GM23338 (cell line): ENCODE measurements at regions not wholly inside any gene's neighbourhood (a gene's known extent, or its start where the extent isn't known, plus 50 kb on each side); places are given as distances from the start of the nearest gene placed in this dataset.
"Not testable (repeated sequence)": the region's sequence is repeated elsewhere in the genome, so short reads cannot be mapped to it uniquely, and the experiment has no call there.

ENCODE experiments used
- ATAC-seq: fragments of 200-7000 bp; cut with Tn5 transposase; 3 replicates; pipeline ENCODE4 v1.9.1; 2020
- DNase-seq: peaks from one replicate; pipeline ENCODE4 v3.0.0-alpha.2; 2015; ENCODE audit warnings: low spot score
- H2AFZ ChIP-seq: fragments of 200-600 bp; sonication (generic); 2 replicates; pipeline ENCODE4 v1.8.0; 2016; ENCODE audit warnings: antibody characterized with exemption, mild to moderate bottlenecking, moderate library complexity
- H3F3A ChIP-seq: fragments of 200-600 bp; sonication (generic); replicated peaks from 2 replicates; pipeline ENCODE4 v1.8.0; 2017; ENCODE audit warnings: antibody characterized with exemption, mixed run types, low read depth
- H3K27ac ChIP-seq: fragments of 200-600 bp; sonication (generic); 2 replicates; pipeline ENCODE4 v1.6.1; 2016; ENCODE audit warnings: low read depth
- H3K27me3 ChIP-seq: fragments of 200-600 bp; sonication (generic); 2 replicates; pipeline ENCODE4 v1.8.0; 2016; ENCODE audit warnings: mild to moderate bottlenecking, mixed run types, moderate library complexity; ENCODE audit not compliant: insufficient read depth
- H3K36me3 ChIP-seq: fragments of 200-600 bp; sonication (generic); 2 replicates; pipeline ENCODE4 v1.8.0; 2016; ENCODE audit warnings: mild to moderate bottlenecking; ENCODE audit not compliant: insufficient read depth
- H3K4me1 ChIP-seq: fragments of 200-600 bp; sonication (generic); 2 replicates; pipeline ENCODE4 v1.8.0; 2016; ENCODE audit warnings: mild to moderate bottlenecking, moderate library complexity; ENCODE audit not compliant: insufficient read depth
- H3K4me2 ChIP-seq: fragments of 200-600 bp; sonication (generic); 2 replicates; pipeline ENCODE4 v1.7.1; 2017; ENCODE audit warnings: mixed run types
- H3K4me3 ChIP-seq: fragments of 200-600 bp; sonication (generic); 2 replicates; pipeline ENCODE4 v1.6.1; 2016; ENCODE audit warnings: mixed run types
- H3K79me2 ChIP-seq: fragments of 200-600 bp; sonication (generic); replicated peaks from 2 replicates; pipeline ENCODE4 v1.8.0; 2017; ENCODE audit warnings: mild to moderate bottlenecking; ENCODE audit not compliant: insufficient read depth
- H3K9me2 ChIP-seq: fragments of 200-600 bp; sonication (generic); 2 replicates; pipeline ENCODE4 v1.8.0; 2017; ENCODE audit not compliant: insufficient read depth
- H4K20me1 ChIP-seq: fragments of 200-600 bp; sonication (generic); replicated peaks from 2 replicates; pipeline ENCODE4 v1.8.0; 2017; ENCODE audit warnings: mild to moderate bottlenecking; ENCODE audit not compliant: insufficient read depth
- H3K27ac Mint-ChIP-seq: 2 replicates; pipeline ENCODE4 v1.8.0; 2020; ENCODE audit warnings: inconsistent platforms, mild to moderate bottlenecking, moderate library complexity, mixed read lengths
- H3K27me3 Mint-ChIP-seq: 3 replicates; pipeline ENCODE4 v1.8.0; 2022; ENCODE audit warnings: low read depth, mild to moderate bottlenecking, moderate library complexity, mixed read lengths, inconsistent platforms; ENCODE audit not compliant: insufficient read depth, poor library complexity
- H3K36me3 Mint-ChIP-seq: 3 replicates; pipeline ENCODE4 v1.8.0; 2021; ENCODE audit warnings: low read depth, mild to moderate bottlenecking, inconsistent platforms, moderate library complexity, mixed read lengths
- H3K4me1 Mint-ChIP-seq: 3 replicates; pipeline ENCODE4 v1.8.0; 2020; ENCODE audit warnings: mild to moderate bottlenecking, inconsistent platforms, mixed read lengths
- H3K4me3 Mint-ChIP-seq: 3 replicates; pipeline ENCODE4 v1.8.0; 2021; ENCODE audit warnings: moderate library complexity, mild to moderate bottlenecking, inconsistent platforms, mixed read lengths
- H3K9me3 Mint-ChIP-seq: 3 replicates; pipeline ENCODE4 v1.8.0; 2020; ENCODE audit warnings: moderate library complexity, mild to moderate bottlenecking, inconsistent platforms, mixed read lengths
- CREB1 ChIP-seq: fragments of 250-450 bp; sonication (Bioruptor Pico); IDR thresholded peaks from 2 replicates; pipeline ENCODE4 v1.5.0; 2020; ENCODE audit warnings: low read depth, mild to moderate bottlenecking, moderate library complexity
- CTCF ChIP-seq, 2 experiments: fragments of 200-600 bp in 1 of 2; sonication (generic) in 1 of 2; conservative IDR thresholded peaks; 2 replicates each; pipeline versions ENCODE4 v1.5.1 to v1.6.1; 2016 to 2017; ENCODE audit warnings: antibody characterized with exemption in 2 of 2, low read depth in 2 of 2, mild to moderate bottlenecking in 2 of 2, moderate library complexity in 1 of 2
- ETS1 ChIP-seq: IDR thresholded peaks from 2 replicates; pipeline ENCODE4 v1.6.1; 2016; ENCODE audit warnings: antibody characterized with exemption
- EZH2phosphoT487 ChIP-seq: fragments of 200-600 bp; sonication (generic); IDR thresholded peaks from one replicate; pipeline ENCODE4 v1.8.1; 2018; ENCODE audit warnings: antibody characterized with exemption; ENCODE audit not compliant: unreplicated experiment
- JUNB ChIP-seq: IDR thresholded peaks from one replicate; pipeline ENCODE4 v1.6.1; 2016; ENCODE audit warnings: antibody characterized with exemption; ENCODE audit not compliant: unreplicated experiment
- NANOG ChIP-seq: IDR thresholded peaks from 2 replicates; pipeline ENCODE4 v1.6.1; 2016; ENCODE audit warnings: antibody characterized with exemption, borderline replicate concordance

- DNase-seq: peak; percentile 75
- peaks cover 37% of the 10 kb centered on the region for H3K36me3 Mint-ChIP-seq
- peaks cover 16% of the 10 kb centered on the region; the same call in 2 of the 3 replicates for H3K9me3 Mint-ChIP-seq
- H3K4me3 Mint-ChIP-seq: peak overlapping the region; percentile 68
- H3K4me1 ChIP-seq: peaks cover 29% of the 10 kb centered on the region
- no peaks in the 10 kb centered on the region for H3K36me3 ChIP-seq
- H3K9me2 ChIP-seq: peaks cover 8% of the 10 kb centered on the region; the same call in 1 of the 2 replicates
- H3K27me3 Mint-ChIP-seq: peaks cover 2% of the 10 kb centered on the region
- peak overlapping the region; percentile 42 for H3K4me3 ChIP-seq
- peak overlapping the region; percentile 64 for H3K27ac Mint-ChIP-seq
- no peaks in the 10 kb centered on the region for H4K20me1 ChIP-seq
- ATAC-seq: peak; percentile 83
- no peak overlapping the region for H2AFZ ChIP-seq
- H3K4me1 Mint-ChIP-seq: peaks cover 30% of the 10 kb centered on the region
- peaks cover 18% of the 10 kb centered on the region for H3K79me2 ChIP-seq
- no peaks in the 10 kb centered on the region for H3F3A ChIP-seq
- H3K27ac ChIP-seq: no peak overlapping the region
- TF ChIP-seq CREB1 (CRISPR knock-in tag) (no peak), NANOG (0 out of 2 replicates have a peak, but pooled peaks have one; percentile 3)
- peak overlapping the region; percentile 71 for H3K4me2 ChIP-seq
- no peaks in the 10 kb centered on the region for H3K27me3 ChIP-seq
Observed at GRCh38 chr3:62951037-62951613, 75.9 kb upstream of the CADPS start.

- H3K27me3 ChIP-seq, H3K9me2 ChIP-seq, ATAC-seq, H3K27me3 Mint-ChIP-seq, H3K36me3 ChIP-seq, H3K27ac ChIP-seq, H2AFZ ChIP-seq, H3F3A ChIP-seq, H4K20me1 ChIP-seq, DNase-seq: not testable (repeated sequence)
- Histone ChIP-seq H3K4me2 (peak overlapping the region; percentile 71), H3K79me2 (peaks cover 18% of the 10 kb centered on the region), H3K4me1 (peaks cover 29% of the 10 kb centered on the region), H3K4me3 (peak overlapping the region; percentile 42)
- Mint-ChIP-seq H3K27ac (peak overlapping the region; percentile 25; the same call in 1 of the 2 replicates), H3K9me3 (peaks cover 16% of the 10 kb centered on the region; the same call in 2 of the 3 replicates), H3K36me3 (peaks cover 37% of the 10 kb centered on the region), H3K4me1 (peaks cover 30% of the 10 kb centered on the region), H3K4me3 (peak overlapping the region; percentile 68)
Observed at GRCh38 chr3:62951880-62952279, 76.7 kb upstream of the CADPS start.

GRCh38 chr3:62954580-62954979 lies 79.4 kb upstream of the CADPS start:
- TF ChIP-seq ETS1 (no peak), EZH2phosphoT487 (no peak), NANOG (no peak), CREB1 (CRISPR knock-in tag) (no peak), JUNB (no peak), CTCF (conservative IDR thresholded peaks at IDR 0.05; ENCODE audit: low read depth in 2 of 2) (no peak)
- Histone ChIP-seq H3K27me3 (no peaks in the 10 kb centered on the region), H2AFZ (no peak overlapping the region), H3F3A (no peaks in the 10 kb centered on the region), H3K27ac (no peak overlapping the region), H3K79me2 (peaks cover 27% of the 10 kb centered on the region), H3K36me3 (no peaks in the 10 kb centered on the region), H4K20me1 (no peaks in the 10 kb centered on the region), H3K4me1 (peaks cover 21% of the 10 kb centered on the region), H3K9me2 (peaks cover 8% of the 10 kb centered on the region; the same call in 1 of the 2 replicates), H3K4me3 (no peak overlapping the region), H3K4me2 (no peak overlapping the region)
- no peak for ATAC-seq
- Mint-ChIP-seq H3K27ac (no peak overlapping the region), H3K27me3 (peaks cover 2% of the 10 kb centered on the region), H3K9me3 (peaks cover 16% of the 10 kb centered on the region; the same call in 2 of the 3 replicates), H3K36me3 (peaks cover 37% of the 10 kb centered on the region), H3K4me3 (no peak overlapping the region), H3K4me1 (peaks cover 30% of the 10 kb centered on the region)
- no peak for DNase-seq
